ENCODE measurements at regions not wholly inside any gene's neighbourhood (a gene's known extent, or its start where the extent isn't known, plus 50 kb on each side); places are given as distances from the start of the nearest gene placed in this dataset.

DNA sequence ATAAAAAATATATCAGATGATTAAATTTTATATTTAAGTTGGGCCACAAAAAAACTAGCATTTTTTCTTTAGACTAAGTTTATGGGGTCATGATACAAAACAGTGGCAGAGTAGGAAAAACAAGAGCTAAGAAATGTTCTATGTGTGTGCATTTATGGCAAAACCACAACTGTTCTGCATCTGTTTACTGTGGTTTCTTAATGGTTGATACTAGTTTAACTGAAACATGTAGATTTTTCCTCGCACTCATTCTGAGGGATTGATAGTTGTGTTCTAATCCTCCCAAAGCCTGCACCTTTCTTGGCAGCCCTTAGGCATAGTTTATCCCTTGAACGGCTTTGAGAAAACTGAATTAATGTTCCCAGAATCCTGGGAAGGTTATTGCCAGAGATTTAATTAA, 66.6 kb upstream of the PHYHIPL start:
- Mint-ChIP-seq H3K4me3 (ENCODE audit: unreplicated experiment) (no peak overlapping the region), H3K4me1 (ENCODE audit: insufficient read depth, unreplicated experiment) (no peaks in the 10 kb centered on the region), H3K27me3 (ENCODE audit: insufficient read depth, unreplicated experiment) (peaks cover 100% of the 10 kb centered on the region), H3K27ac (ENCODE audit: low read depth, unreplicated experiment) (no peak overlapping the region), H3K36me3 (ENCODE audit: insufficient read depth, unreplicated experiment) (no peaks in the 10 kb centered on the region), H3K9me3 (ENCODE audit: unreplicated experiment) (no peaks in the 10 kb centered on the region)
- intact Hi-C loops (cut with micrococcal nuclease) = no loop called here
- BruUV-seq (replicated peaks) = no TSS peak
- no peak for TF ChIP-seq CTCF (IDR thresholded peaks at IDR 0.05; ENCODE audit: unreplicated experiment)
- ChIA-PET POLR2A (no interaction called here), CTCF (no interaction called here)
- DNase-seq (ENCODE audit: unreplicated experiment) = no peak

- ChIA-PET POLR2A (no interaction called here), CTCF (interaction anchor here (0.6 kb wide), 1 partner anchor 216 kb away, joined by 3 read pairs; no protein-coding TSS in a partner anchor)
- no peak for DNase-seq (ENCODE audit: unreplicated experiment)
- no peak overlapping the region for H3K4me3 Mint-ChIP-seq (ENCODE audit: unreplicated experiment)
- no peak for TF ChIP-seq CTCF (IDR thresholded peaks at IDR 0.05; ENCODE audit: unreplicated experiment)
- H3K9me3 Mint-ChIP-seq (ENCODE audit: unreplicated experiment) = peaks cover 7% of the 10 kb centered on the region
- no peak overlapping the region for H3K27ac Mint-ChIP-seq (ENCODE audit: low read depth, unreplicated experiment)
- H3K27me3 Mint-ChIP-seq (ENCODE audit: insufficient read depth, unreplicated experiment) = peaks cover 75% of the 10 kb centered on the region
- no peaks in the 10 kb centered on the region for H3K36me3 Mint-ChIP-seq (ENCODE audit: insufficient read depth, unreplicated experiment)
- intact Hi-C loops (cut with micrococcal nuclease) = no loop called here
- no peaks in the 10 kb centered on the region for H3K4me1 Mint-ChIP-seq (ENCODE audit: insufficient read depth, unreplicated experiment)
- BruUV-seq (replicated peaks) = no TSS peak
Measured at GRCh38 chr10:59124187-59124586, 52.3 kb upstream of the PHYHIPL start.

GRCh38 chr10:59125666-59126065, 50.8 kb upstream of the PHYHIPL start:
- intact Hi-C loops (cut with micrococcal nuclease) = no loop called here
- Mint-ChIP-seq H3K27ac (ENCODE audit: low read depth, unreplicated experiment) (no peak overlapping the region), H3K27me3 (ENCODE audit: insufficient read depth, unreplicated experiment) (peaks cover 78% of the 10 kb centered on the region), H3K4me1 (ENCODE audit: insufficient read depth, unreplicated experiment) (no peaks in the 10 kb centered on the region), H3K36me3 (ENCODE audit: insufficient read depth, unreplicated experiment) (no peaks in the 10 kb centered on the region), H3K9me3 (ENCODE audit: unreplicated experiment) (peaks cover 7% of the 10 kb centered on the region), H3K4me3 (ENCODE audit: unreplicated experiment) (no peak overlapping the region)
- no TSS peak for BruUV-seq (replicated peaks)
- ChIA-PET POLR2A (no interaction called here), CTCF (interaction anchor here (0.6 kb wide), 1 partner anchor 22 kb away, joined by 3 read pairs; no protein-coding TSS in a partner anchor)
- DNase-seq (ENCODE audit: unreplicated experiment) = no peak
- TF ChIP-seq CTCF (IDR thresholded peaks at IDR 0.05; ENCODE audit: unreplicated experiment) = no peak

DNA sequence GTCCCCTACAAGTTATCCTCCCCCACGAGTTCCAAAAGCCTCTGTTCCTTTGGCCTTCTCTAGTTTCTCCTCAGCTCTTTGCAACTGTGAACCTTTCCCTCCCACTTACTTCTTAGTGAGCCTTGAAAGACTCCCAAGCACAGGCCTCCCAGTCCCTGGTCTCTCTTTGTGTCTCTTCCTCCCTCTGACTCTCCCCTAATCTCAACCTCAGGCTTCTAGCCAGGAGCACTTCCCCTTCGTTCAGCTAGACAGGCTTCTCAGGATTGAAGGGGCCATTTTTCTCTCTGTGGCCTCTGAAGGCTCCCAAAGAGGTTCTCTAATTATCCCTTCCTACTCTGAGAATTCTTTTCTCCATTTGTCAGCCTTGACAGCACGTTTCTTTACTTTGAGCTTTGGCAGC, 50.2 kb upstream of the PHYHIPL start:
- Mint-ChIP-seq H3K4me1 (ENCODE audit: insufficient read depth, unreplicated experiment) (no peaks in the 10 kb centered on the region), H3K27me3 (ENCODE audit: insufficient read depth, unreplicated experiment) (peaks cover 78% of the 10 kb centered on the region), H3K4me3 (ENCODE audit: unreplicated experiment) (no peak overlapping the region), H3K27ac (ENCODE audit: low read depth, unreplicated experiment) (no peak overlapping the region), H3K36me3 (ENCODE audit: insufficient read depth, unreplicated experiment) (no peaks in the 10 kb centered on the region), H3K9me3 (ENCODE audit: unreplicated experiment) (peaks cover 7% of the 10 kb centered on the region)
- no peak for DNase-seq (ENCODE audit: unreplicated experiment)
- intact Hi-C loops (cut with micrococcal nuclease) = no loop called here
- no TSS peak for BruUV-seq (replicated peaks)
- CTCF ChIA-PET = interaction anchor here (0.6 kb wide), 1 partner anchor 23 kb away, joined by 3 read pairs; no protein-coding TSS in a partner anchor
- TF ChIP-seq CTCF (IDR thresholded peaks at IDR 0.05; ENCODE audit: unreplicated experiment) = no peak
- POLR2A ChIA-PET = no interaction called here
